HuH-7 (cell line): ENCODE measurements at regions not wholly inside any gene's neighbourhood (a gene's known extent, or its start where the extent isn't known, plus 50 kb on each side); places are given as distances from the start of the nearest gene placed in this dataset.
"Not testable (repeated sequence)": the region's sequence is repeated elsewhere in the genome, so short reads cannot be mapped to it uniquely, and the experiment has no call there.

ENCODE experiments used
- DNase-seq: peaks from one replicate; pipeline ENCODE4 v3.0.0; 2011; ENCODE audit warnings: low spot score

DNA sequence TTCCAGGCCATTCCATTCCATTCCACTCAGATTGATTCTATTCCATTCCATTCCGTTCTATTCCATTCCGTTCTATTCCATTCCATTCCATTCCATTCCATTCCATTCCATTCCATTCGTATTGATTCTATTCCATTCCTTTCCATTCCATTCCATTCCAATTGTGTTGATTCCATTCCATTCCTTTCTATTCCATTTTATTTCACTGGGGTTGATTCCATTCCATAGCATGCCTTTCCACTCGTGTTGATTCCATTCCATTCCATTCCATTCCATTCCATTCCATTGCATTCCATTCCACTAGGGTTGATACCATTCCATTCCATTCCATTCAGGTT is 1142.3 kb downstream of the RPIA start:
- DNase-seq = no peak

DNA sequence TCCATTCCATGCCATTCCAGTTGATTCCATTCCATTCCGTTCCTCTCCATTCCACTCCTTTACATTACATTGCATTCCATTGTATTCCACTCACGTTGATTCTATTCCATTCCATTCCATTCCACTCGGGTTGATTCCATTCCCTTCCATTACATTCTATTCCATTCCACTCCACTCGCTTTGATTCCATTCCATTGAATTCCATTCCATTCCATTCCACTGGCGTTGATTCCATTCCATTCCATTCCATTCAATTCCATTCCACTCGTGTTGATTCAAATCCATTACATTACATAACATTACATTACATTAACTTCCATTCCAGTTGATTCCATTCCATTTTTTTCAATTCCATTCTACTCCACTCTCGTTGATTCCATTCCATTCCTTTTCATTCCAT is 1142.8 kb downstream of the RPIA start:
- no peak for DNase-seq

DNA sequence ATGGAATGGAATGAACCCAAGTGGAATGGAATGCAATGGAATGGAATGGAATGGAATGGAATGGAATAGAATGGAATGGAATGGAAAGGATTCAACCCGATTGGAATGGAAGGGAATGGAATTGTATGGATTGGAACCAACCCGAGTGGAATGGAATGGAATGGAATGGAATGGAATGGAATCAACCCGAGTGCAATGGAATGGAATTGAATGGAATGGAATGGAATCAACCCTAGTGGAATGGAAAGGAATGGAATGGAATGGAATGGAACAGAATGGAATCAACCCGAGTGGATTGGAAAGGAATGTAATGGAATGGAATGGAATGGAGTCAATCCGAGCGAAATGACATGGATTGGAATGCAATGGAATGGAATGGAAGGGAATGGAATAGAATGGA is 1144.9 kb downstream of the RPIA start:
- not testable (repeated sequence) for DNase-seq

DNA sequence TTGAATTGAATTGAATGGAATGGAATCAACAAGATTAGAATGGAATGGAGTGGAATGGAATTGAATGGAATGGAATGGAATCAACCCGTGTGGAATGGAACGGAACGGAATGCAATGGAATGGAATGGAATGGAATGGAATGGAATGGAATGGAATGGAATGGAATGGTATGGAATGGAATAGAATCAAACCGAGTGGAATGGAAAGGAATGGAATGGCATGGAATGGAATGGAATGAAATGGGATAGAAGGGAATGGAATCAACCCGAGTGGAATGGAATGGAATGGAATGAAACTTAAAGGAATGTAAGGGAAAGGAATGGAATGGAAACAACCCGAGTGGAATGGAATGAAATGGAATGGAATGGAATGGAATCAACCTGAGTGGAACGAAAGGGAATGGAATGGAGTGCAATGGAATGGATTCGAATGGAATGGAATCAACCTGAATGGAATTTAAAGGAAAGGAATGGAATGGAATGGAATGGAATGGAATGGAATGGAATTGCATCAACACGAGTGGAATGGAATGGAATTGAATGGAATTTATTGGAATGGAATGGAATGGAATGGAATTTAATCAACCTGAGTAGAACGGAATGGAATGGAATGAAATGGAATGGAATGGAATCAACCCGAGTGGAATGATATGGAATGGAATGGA is 1146.6 kb downstream of the RPIA start:
- DNase-seq = no peak

DNA sequence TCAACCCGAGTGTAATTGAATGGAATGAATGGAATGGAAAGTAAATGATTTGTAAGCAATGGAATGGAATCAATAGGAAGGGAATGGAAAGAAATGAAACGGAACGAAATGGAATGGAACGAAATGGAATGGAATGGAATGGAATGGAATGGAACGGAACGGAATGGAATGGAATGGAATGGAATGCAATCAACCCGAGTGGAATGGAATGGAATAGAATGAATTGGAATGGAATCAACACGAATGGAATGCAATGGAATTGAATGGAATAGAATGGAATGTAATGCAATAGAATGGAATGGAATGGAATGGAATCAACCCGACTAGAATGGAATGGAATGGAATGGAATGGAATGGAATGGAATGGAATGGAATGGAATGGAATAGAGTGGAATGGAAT is 1148.7 kb downstream of the RPIA start:
- not testable (repeated sequence) for DNase-seq

DNA sequence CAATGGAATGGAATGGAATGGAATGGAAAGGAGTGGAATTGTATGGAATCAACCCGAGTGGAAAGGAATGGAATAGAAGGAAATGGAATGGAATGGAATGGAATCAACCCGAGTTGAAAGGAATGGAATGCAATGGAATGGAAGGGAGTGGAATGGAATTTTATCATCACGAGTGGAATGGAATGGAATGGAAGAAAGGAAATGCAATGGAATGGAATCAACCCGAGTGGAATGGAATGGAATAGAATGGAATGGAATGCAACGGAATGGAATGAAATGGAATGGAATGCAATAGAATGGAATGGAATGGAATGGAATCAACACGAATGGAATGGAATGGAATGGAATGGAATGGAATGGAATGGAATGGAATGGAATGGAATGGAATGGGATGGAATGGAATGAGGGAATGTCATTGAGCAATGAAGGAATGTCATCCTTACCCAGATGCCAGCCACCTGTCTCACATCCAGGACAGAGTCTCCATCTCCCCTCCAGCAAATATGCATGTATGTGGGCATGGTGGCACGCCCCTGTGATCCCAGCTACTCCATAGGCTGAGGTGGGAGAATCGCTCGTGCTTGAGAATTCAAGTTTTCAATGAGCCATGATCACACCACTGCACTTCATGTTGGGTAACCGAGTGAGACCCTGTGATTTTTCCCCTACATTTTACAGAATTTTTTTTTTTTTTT is 1149.5 kb downstream of the RPIA start:
- not testable (repeated sequence) for DNase-seq

DNA sequence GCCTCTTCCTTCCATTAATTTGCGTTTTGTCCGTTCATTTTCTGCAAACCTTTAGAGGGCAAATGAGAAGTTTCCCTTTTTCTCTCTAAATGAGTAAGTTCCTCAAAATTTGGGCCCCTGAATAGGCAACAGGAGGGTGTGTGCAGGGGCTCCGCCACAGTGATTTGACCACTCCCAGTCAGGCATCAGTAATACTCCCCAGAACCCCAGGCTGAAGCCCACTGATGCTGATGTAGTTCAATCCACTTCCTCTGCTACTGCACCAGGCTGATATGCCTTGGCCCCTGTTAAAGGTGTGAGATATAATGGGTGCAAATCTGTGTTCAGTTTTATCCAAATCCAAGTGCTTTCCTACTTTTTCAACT is 1150.0 kb downstream of the RPIA start:
- DNase-seq = no peak

DNA sequence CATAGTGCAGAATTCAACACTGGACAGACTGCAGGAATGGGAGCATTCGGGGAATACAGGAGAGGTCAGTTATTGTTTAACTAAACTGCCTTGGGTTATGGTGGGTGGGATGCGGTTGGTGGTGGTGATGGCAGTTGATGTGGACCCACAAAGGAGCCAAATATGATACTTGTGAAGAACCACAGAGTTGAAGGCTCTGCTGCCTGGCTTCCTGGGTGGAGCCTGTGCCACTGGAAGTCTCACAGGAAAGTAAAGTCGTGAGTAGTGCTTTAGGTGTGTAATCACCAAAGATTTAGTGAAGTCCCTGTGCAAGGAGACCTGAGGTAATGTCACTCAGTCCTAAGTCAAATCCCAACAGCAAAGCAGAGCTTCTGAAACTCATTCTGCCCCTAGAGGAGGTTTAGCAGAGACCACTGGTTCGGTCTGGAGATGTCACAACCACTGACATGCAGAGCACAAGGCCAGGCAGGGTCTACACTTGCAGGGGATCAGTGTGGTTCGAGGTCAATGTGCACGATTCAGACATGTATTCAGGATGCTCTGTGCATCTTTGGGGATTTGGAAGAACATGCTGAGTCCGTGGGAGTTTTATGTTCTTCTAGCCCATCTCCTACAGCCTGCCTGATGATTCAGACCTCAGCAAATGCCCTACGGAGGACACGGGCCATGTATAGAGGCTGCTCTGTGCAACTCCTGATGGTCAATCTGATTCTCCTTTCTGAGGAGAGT is 1150.9 kb downstream of the RPIA start:
- DNase-seq = no peak

DNA sequence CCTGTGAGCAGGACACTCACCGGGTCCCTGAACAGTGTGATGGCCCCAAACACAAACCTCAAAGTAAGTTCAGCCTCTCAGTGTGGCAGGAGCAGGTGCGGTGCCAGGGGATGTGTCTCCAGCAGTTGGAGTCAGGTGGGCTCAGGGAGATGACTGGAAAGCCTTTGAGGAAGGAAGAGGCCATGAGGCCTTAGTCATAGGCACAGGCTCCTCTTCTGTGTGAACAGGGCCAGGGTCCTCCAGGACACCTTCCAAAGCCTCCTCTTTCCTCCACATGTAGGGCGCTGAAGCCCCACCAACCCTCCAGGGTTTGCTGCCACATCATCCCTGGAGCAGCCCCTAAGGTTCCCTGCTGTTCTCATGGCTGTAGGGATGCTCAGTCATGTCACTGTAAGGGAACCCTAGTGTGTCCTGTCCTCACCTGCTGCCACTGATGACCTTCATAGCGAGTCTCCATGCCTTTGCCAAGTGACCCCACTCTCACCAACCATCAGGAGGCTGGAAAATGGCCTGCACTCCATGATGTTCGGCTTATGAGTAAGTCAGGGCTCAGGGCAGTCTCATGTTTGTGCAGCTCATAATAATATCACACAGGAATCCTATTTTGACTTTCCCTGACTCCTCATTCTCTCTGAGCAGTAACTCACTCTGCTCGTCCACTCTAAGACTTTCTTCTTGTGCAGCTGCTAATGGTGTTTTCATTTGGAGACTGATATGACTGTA is 1152.9 kb downstream of the RPIA start:
- no peak for DNase-seq

DNA sequence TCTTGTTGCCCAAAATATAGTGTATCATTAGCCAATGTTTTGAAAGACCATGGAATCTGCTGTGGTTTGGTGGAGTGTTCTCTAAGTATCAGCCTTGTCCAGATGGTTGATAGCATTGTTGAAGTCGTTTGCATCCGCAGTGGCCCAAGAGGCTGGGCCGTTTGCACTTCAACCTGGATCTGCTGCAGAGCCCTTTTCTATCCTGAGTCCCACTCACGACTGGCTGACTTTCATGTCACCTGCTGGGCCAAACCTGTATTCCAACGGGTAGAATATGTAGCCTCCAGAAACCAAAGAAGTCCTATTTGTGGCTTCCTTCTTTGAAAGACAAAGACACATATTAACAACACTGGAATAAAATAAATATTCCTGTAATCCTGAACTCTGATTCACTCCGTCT is 1154.1 kb downstream of the RPIA start:
- no peak for DNase-seq

DNA sequence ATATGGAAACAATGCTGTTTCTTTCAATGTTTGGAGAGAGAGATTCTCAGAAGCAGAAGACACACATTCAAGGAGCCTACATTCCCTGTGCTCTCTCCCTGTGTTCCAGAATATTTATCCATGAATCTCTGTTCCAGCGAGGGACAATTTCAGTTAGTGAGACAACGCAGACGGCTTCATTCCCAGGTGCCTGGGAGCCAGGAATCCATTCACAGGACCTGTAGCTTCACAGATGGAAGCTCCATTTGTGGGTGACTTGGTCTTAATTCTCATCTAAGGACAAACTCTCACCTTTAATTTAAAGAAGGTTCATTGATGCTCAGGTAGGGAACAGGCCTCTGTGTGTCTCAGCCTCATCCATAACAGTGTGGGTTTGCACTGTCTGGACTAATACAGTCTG is 1156.6 kb downstream of the RPIA start:
- DNase-seq = no peak

DNA sequence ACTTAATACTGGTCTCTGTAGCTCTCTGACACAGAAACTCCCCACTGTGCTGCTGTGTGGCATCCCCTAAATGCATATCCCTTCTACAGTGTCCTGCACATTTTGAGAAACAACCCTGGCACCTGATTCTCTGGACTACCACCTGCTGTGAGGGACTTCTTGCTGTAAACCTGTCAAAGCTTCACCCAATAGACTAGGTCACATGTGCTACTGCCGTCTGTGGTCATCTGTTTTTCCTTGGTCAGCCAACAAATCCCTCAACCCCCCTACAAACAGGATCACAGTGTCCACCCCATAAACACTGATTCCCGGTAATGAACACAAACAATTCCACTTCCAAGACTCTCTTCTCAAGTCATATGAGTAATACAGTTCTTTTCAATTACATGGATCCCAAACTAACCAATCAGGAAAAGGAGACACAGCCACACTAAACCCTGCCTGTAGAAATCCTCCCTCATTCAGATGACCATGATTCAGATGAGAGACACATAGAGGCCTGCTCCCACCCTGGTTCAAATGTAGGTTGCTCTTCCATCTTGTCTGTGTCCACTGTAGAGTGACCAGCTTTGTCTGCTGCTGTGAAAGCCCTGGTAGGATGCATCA is 1157.4 kb downstream of the RPIA start:
- no peak for DNase-seq

DNA sequence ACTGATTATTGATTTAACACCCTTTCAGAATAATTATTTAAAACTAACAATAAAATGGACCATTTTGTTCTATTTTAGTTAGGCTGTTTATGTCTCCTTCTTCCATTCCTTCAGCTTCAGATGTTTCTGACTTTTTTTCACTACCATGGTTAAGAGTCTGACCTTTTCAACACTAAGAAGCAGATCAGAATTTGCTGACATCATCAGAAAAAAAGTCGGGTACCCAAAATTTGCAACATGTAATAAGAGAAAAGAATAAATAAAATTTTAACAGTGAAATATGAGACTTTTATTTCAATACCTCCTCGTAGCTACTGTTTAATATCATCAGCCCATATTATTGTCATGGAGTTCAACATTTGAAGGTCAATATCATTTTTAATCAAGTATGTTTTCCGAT is 1158.3 kb downstream of the RPIA start:
- DNase-seq = no peak

DNA sequence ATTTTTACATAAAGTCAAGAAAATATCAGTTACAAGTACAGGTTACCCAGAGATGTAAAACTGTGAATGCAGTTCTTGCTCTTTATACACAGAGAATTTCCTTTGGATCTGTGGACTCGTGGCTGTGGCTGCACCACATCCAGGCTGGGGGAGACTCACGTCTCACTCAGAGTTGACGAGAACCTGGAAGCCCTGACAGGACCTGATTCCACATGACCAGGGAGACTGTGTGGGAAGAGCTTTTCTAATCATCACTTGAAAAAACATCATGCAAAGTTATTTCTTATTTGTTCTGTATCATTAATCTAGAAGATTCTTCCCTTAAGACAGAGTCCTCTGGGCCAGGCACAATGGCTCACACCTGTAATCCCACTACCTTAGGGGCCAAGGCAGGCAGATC is 1159.0 kb downstream of the RPIA start:
- no peak for DNase-seq

DNA sequence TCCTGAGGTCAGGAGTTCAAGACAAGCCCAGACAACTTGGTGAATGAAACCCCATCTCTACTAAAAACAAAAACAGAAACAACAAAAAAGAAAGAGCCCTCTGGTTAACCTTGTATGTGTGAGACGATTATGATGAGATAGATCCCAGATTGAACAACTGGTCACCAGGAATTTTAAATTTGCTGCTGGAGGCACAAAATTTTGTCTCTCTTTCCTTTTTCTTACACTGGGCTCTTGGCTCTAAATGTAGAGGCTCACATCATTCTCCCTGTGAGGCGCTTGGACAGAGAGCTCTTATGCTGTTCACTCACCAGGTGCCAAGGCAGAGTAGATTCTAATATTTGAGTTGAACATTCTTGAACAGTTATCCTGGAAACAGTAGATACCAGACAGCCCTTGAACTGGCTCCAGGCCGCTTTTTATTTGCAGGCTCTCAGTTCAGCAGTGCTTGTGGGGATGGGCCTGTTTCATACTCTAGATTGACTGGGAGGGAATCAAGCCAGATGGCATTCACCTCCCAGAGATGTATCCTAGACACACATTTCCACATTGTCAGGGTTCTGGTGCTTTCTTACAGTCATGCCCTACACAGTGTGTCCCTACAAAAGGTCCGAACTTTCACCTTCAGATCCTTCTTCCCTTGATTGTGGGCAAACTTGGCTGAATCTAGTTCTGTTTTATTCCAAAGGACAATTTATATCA is 1159.6 kb downstream of the RPIA start:
- DNase-seq = no peak

DNA sequence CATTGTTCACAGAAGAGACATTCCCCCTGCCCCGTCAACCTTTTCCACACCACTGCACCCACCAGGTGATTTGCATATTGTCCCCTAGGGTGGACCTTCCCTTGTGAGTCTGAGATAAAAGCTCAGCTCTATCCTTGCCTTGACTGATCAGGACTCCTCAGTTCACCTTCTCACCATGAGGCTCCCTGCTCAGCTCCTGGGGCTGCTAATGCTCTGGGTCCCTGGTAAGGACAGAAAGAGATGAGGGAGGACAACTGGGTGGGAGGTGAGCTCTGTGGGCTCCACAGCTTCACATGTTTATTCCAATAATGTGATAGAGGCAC is 1160.1 kb downstream of the RPIA start:
- no peak for DNase-seq

DNA sequence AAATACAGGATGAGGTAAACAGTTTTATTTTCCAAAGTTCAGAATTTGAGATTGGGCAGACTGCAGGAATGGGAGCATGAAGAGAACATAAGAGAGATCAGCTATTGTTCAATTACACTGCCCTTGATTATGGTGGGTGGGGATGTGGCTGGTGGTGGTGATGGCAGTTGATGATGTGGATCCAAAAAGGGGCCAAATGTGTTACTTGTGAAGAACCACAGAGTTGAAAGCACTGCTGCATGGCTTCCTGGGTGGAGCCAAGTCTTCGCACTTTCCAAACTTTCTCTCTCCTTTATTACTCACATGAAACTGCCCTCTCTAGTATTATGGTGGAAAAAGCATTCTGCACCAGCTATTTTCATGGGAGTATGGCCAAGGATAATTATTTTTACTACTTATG is 1162.0 kb downstream of the RPIA start:
- DNase-seq = not testable (repeated sequence)

DNA sequence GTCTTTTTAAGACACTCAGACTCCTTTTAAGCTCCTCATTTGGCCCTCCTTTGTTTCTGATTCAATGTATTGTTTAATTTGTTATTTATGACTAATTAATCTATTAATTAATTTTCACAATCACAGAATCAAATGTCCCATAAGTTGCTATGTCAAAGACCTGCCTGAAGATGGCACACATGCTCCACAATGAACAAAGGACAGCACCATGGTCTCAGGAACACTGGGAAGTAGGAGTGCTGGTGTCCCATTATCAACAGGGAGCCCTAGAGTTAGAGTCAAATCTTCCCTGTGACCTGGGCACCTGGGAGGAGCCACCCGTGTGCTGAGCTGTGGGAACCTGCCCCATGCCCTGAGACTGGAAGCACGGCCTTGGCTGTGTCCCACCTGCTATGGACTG is 1164.3 kb downstream of the RPIA start:
- DNase-seq = not testable (repeated sequence)

DNA sequence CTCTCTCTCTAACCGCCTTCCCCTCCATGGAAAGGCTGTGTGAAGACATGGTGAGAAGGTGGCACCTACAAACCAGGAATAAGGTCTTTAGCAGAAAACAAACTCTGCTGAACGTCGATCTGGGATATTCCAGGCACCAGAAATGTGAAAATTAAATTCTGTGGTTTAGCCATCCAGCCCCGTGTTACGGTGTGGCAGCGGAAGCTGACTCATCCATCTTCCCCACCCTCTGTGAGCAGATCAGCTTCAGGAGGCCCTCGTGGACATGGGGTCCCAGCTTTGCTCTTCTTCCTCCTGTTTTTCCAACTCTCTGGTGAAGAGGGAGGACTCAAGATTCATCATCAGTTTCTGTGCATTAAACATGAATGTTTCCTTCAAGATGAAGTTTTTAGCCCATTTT is 1164.8 kb downstream of the RPIA start:
- not testable (repeated sequence) for DNase-seq

DNA sequence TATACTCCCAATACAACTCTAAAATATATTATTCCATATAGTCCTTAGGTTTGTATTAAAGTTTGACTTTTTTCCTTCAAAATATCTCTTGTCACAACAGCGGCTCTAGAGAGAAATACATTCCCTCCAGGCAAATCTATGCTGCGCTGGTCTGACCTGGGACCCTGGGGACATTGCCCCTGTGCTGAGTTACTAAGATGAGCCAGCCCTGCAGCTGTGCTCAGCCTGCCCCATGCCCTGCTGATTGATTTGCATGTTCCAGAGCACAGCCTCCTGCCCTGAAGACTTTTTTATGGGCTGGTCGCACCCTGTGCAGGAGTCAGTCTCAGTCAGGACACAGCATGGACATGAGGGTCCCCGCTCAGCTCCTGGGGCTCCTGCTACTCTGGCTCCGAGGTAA is 1170.7 kb downstream of the RPIA start:
- DNase-seq = not testable (repeated sequence)

DNA sequence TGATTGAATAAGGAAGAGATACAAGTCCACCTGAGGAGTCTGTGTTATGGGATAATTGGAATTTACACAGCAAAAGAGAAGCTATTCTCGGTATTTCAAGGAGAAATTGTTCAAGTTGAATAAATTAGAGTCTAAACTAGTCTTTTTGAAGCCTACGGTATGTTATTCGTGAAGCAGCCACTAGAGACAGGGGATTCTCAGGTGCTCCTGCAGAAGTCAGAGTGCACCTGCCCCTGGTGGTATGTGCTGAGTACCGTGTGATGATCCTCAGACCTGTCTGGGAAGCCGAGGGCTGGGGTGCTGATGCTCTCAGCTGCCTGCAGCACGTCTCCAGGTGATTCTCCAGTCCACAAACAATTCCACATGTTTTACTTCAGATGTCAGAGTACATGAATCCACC is 1171.7 kb downstream of the RPIA start:
- DNase-seq = not testable (repeated sequence)
